Fibroblast of lung (primary cell): ENCODE measurements at regions not wholly inside any gene's neighbourhood (a gene's known extent, or its start where the extent isn't known, plus 50 kb on each side); places are given as distances from the start of the nearest gene placed in this dataset.

Experiments used
- DNase-seq, 2 donors: peaks; one replicate each; pipeline versions ENCODE4 v3.0.0 to v3.0.0-alpha.2; 2010; ENCODE audit warnings: low read depth in 2 of 2
- H2AFZ ChIP-seq: 2 replicates; pipeline ENCODE4 v1.5.1; 2012; ENCODE audit warnings: low read length, control low read depth, inconsistent platforms
- H3K27ac ChIP-seq: 2 replicates; pipeline ENCODE4 v1.5.1; 2011; ENCODE audit warnings: low read length, control low read depth; ENCODE audit not compliant: insufficient read depth
- H3K27me3 ChIP-seq: 2 replicates; pipeline ENCODE4 v1.5.1; 2011; ENCODE audit warnings: mild to moderate bottlenecking, low read length; ENCODE audit not compliant: control insufficient read depth, insufficient read depth
- H3K36me3 ChIP-seq: 2 replicates; pipeline ENCODE4 v1.5.1; 2011; ENCODE audit warnings: low read length; ENCODE audit not compliant: control insufficient read depth, insufficient read depth
- H3K4me1 ChIP-seq: 2 replicates; pipeline ENCODE4 v1.5.1; 2011; ENCODE audit warnings: low read length; ENCODE audit not compliant: control insufficient read depth, insufficient read depth; ENCODE audit errors: extremely low read depth
- H3K4me2 ChIP-seq: 2 replicates; pipeline ENCODE4 v1.5.1; 2011; ENCODE audit warnings: low read length, control low read depth; ENCODE audit not compliant: insufficient read depth; ENCODE audit errors: extremely low read depth
- H3K4me3 ChIP-seq, 4 experiments: fragments of 200-600 bp in 1 of 4; sonication (generic) in 1 of 4; replicated peaks in 1 of 4; 2 replicates each; pipeline ENCODE4 v1.5.1; 2011 to 2016; ENCODE audit warnings: low read length in 4 of 4, low read depth in 3 of 4, mild to moderate bottlenecking in 3 of 4, control low read depth in 2 of 4, inconsistent platforms in 1 of 4, mixed read lengths in 1 of 4; ENCODE audit not compliant: insufficient read depth in 1 of 4; ENCODE audit errors: control extremely low read depth in 1 of 4
- H3K79me2 ChIP-seq: 2 replicates; pipeline ENCODE4 v1.5.1; 2012; ENCODE audit warnings: mild to moderate bottlenecking, low read length, inconsistent platforms; ENCODE audit not compliant: control insufficient read depth, insufficient read depth
- H3K9ac ChIP-seq: 2 replicates; pipeline ENCODE4 v1.5.1; 2011; ENCODE audit warnings: mild to moderate bottlenecking, low read length, control low read depth; ENCODE audit not compliant: insufficient read depth
- H3K9me3 ChIP-seq: 2 replicates; pipeline ENCODE4 v1.5.1; 2012; ENCODE audit warnings: low read depth, low read length; ENCODE audit not compliant: control insufficient read depth, insufficient read depth
- H4K20me1 ChIP-seq: 2 replicates; pipeline ENCODE4 v1.5.1; 2011; ENCODE audit warnings: low read length; ENCODE audit not compliant: control insufficient read depth, insufficient read depth; ENCODE audit errors: extremely low read depth
- CTCF ChIP-seq, 2 donors: IDR thresholded peaks in 1 of 2; conservative IDR thresholded peaks in 1 of 2; 1 replicate in 1 of 2; 2 replicates in 1 of 2; pipeline ENCODE4 v1.5.1; 2011 to 2012; ENCODE audit warnings: low read length in 2 of 2, control low read depth in 1 of 2, inconsistent platforms in 1 of 2, low read depth in 1 of 2, mild to moderate bottlenecking in 1 of 2
- EZH2 ChIP-seq: IDR thresholded peaks from 2 replicates; pipeline ENCODE4 v1.5.1; 2012; ENCODE audit warnings: low read length, control low read depth, mild to moderate bottlenecking; ENCODE audit errors: missing control alignments

DNA sequence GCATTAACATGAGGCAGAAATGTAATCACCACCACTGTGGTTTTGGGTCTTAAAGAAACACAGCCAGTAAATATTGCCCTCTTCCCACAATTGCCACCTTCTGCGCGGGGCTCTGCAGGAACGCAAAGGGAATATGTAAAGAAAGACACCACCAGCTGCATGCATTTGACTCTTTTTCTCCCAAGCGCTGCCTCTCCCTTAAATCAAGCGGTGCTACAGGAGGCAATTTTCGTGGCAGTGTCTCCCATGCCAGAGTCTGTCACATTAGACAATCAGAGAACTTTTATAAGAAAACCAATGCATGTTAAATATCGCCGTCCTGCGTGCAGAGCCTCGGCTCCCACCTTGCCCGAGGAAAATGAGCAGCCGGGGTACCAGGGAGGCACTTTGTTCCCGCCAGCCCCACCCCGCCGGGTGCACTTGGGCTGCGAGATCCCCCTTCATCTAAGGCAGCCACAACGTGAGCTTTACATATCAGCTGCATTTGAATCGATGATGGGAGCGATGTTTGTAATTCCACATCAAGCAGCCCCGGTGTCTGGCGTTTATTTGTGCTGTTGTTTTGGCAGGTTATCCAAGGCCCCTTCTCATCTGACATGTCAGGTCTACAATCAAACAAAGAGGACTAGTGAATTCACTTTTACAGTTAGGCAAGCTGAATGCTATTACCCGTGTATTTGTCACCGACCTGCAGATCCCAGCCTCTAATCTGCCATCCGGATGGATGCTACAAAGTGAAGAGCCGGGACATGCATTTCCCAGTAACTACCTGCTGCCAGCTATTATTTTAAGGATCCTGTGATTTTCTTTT lies 72.3 kb upstream of the MGMT start:
- no peak for DNase-seq
- H3K4me1 ChIP-seq: no peaks in the 10 kb centered on the region
- no peak overlapping the region for H3K9ac ChIP-seq
- no peak overlapping the region for H3K27ac ChIP-seq
- H3K4me3 ChIP-seq: no peak overlapping the region
- TF ChIP-seq EZH2 (no peak), CTCF (conservative IDR thresholded peaks at IDR 0.05 in 1 of 2, IDR thresholded peaks at IDR 0.05 in 1 of 2; ENCODE audit: low read depth in 1 of 2, low read length in 2 of 2) (no peak)
- H3K79me2 ChIP-seq: no peaks in the 10 kb centered on the region
- no peaks in the 10 kb centered on the region for H3K36me3 ChIP-seq
- H3K9me3 ChIP-seq: no peaks in the 10 kb centered on the region
- no peaks in the 10 kb centered on the region for H4K20me1 ChIP-seq
- no peaks in the 10 kb centered on the region for H3K27me3 ChIP-seq
- H2AFZ ChIP-seq: no peak overlapping the region
- H3K4me2 ChIP-seq: no peak overlapping the region

DNA sequence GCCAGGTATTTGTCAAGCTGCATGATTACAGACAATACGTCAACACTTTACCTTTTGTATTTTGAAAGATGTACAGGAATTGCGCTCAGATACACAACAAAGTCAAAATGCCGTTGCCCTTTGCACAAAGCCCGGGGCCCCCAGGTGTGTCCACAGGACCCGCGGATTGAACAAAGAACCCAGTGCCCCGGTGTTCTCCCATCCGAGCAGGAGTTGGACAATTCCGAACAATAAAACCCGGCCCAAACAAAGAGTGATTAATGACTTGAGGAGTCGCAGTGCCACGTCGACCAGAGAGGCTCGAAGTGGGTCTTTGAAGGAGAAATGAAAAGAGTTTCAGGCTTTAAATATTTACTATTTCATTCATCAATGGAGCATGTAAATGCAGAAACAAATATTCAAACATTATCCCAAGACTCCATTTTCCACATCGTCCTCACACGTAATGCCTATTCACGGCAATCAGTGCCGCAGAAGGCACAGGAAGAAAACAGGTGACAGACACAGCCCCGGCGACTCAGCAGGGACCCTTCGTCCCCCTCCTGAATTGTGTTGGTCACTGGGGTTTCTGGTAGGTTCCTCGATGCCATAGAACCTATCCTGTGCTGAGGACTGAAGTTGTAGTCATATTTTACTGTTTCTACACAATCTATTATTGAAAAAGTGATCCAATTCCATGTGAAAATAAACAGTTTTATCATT lies 70.9 kb upstream of the MGMT start:
- Histone ChIP-seq H3K27me3 (no peaks in the 10 kb centered on the region), H3K9me3 (no peaks in the 10 kb centered on the region), H2AFZ (no peak overlapping the region), H4K20me1 (no peaks in the 10 kb centered on the region), H3K79me2 (no peaks in the 10 kb centered on the region), H3K36me3 (no peaks in the 10 kb centered on the region), H3K4me2 (no peak overlapping the region), H3K4me1 (no peaks in the 10 kb centered on the region), H3K4me3 (no peak overlapping the region), H3K9ac (no peak overlapping the region), H3K27ac (no peak overlapping the region)
- TF ChIP-seq EZH2 (no peak), CTCF (conservative IDR thresholded peaks at IDR 0.05 in 1 of 2, IDR thresholded peaks at IDR 0.05 in 1 of 2; ENCODE audit: low read depth in 1 of 2, low read length in 2 of 2) (no peak)
- DNase-seq: no peak

DNA sequence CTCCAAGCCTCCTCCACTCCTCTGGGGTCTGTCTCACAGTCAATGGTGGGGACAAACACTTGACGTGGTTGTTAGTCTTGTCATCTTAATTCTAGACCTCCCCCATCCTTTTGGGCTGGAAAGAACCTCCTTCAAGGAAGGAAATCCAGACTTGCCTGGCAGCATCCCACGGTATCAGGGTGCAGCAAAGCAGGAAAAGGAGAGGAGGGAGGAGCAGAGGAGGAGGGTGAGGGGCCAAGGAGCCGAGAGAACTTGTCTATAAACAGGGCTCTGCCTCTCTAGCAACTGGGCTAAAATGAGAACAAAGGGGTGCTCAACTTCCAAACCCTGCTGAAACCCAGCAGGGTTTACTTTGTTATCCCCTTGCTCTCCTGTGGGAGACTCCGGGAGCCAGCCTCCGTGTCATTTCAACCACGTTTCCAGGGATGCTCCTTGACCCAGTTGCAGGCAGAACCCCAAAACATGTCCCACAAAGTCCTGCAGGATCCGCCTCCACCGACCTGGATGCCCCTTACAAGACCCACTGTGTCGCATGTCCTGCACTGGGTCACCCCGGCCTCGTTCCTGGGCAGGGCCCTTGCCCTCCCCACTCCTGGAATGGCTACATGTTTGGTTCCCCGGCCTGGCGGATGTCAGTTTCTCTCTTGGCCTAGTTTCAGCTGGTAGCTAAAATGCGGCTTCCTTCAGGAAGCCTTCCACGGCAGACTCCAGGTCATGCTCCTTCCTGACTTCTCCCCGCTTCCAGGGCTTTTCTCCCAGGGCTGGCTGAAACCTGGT lies 69.7 kb upstream of the MGMT start:
- no peak overlapping the region for H3K9ac ChIP-seq
- TF ChIP-seq CTCF (conservative IDR thresholded peaks at IDR 0.05 in 1 of 2, IDR thresholded peaks at IDR 0.05 in 1 of 2; ENCODE audit: low read depth in 1 of 2, low read length in 2 of 2): no peak
- no peak for TF ChIP-seq EZH2
- H3K36me3 ChIP-seq: no peaks in the 10 kb centered on the region
- no peaks in the 10 kb centered on the region for H3K4me1 ChIP-seq
- H3K9me3 ChIP-seq: no peaks in the 10 kb centered on the region
- no peaks in the 10 kb centered on the region for H3K79me2 ChIP-seq
- H3K4me2 ChIP-seq: no peak overlapping the region
- no peak for DNase-seq
- no peak overlapping the region for H3K4me3 ChIP-seq
- no peak overlapping the region for H3K27ac ChIP-seq
- no peaks in the 10 kb centered on the region for H4K20me1 ChIP-seq
- H2AFZ ChIP-seq: no peak overlapping the region
- H3K27me3 ChIP-seq: no peaks in the 10 kb centered on the region
